Kidney (tissue), 13 donors: ENCODE measurements at regions not wholly inside any gene's neighbourhood (a gene's known extent, or its start where the extent isn't known, plus 50 kb on each side); places are given as distances from the start of the nearest gene placed in this dataset.

ENCODE experiments used
- DNase-seq, 5 donors: peaks; one replicate each; pipeline ENCODE4 v3.0.0-alpha.2; 2013 to 2020
- FAIRE-seq: peaks from 2 replicates; lab custom pipeline; 2012; peaks lifted over from hg19 to GRCh38; lab: Jason Lieb, UNC
- H3K27ac ChIP-seq, 2 donors: one replicate each; pipeline ENCODE4 v1.7.0; 2013; ENCODE audit warnings: low read depth in 2 of 2, low read length in 2 of 2, inconsistent platforms in 1 of 2
- H3K27me3 ChIP-seq: one replicate; pipeline ENCODE4 v1.7.1; 2013; ENCODE audit warnings: low read length, inconsistent platforms; ENCODE audit not compliant: control insufficient read depth, insufficient read depth
- H3K36me3 ChIP-seq, 3 donors: one replicate each; pipeline versions ENCODE4 v1.7.0 to v1.7.1; 2013; ENCODE audit warnings: low read length in 3 of 3, control low read depth in 1 of 3, inconsistent platforms in 1 of 3; ENCODE audit not compliant: insufficient read depth in 3 of 3, control insufficient read depth in 2 of 3
- H3K4me1 ChIP-seq, 3 donors: one replicate each; pipeline versions ENCODE4 v1.7.0 to v1.7.1; 2013; ENCODE audit warnings: low read length in 3 of 3, inconsistent platforms in 1 of 3, low read depth in 1 of 3; ENCODE audit not compliant: control insufficient read depth in 2 of 3, insufficient read depth in 2 of 3
- H3K4me3 ChIP-seq, 3 donors: one replicate each; pipeline versions ENCODE4 v1.7.0 to v1.8.1; 2013; ENCODE audit warnings: low read length in 3 of 3, control low read depth in 1 of 3, inconsistent platforms in 1 of 3
- H3K9ac ChIP-seq, 3 donors: one replicate each; pipeline versions ENCODE4 v1.7.0 to v1.7.1; 2013; ENCODE audit warnings: low read length in 3 of 3, control low read depth in 1 of 3, inconsistent platforms in 1 of 3
- H3K9me3 ChIP-seq, 3 donors: one replicate each; pipeline versions ENCODE4 v1.7.0 to v1.7.1; 2013; ENCODE audit warnings: low read length in 3 of 3, control low read depth in 1 of 3, inconsistent platforms in 1 of 3; ENCODE audit not compliant: control insufficient read depth in 2 of 3, insufficient read depth in 1 of 3
- CTCF ChIP-seq: IDR thresholded peaks from 3 replicates; pipeline ENCODE4 v1.5.1; 2012; ENCODE audit warnings: mild to moderate bottlenecking, moderate library complexity, borderline replicate concordance; ENCODE audit not compliant: insufficient read depth; ENCODE audit errors: extremely low read depth
- intact Hi-C: fragments of 100-400 bp; cut with DNase I; formaldehyde crosslinking; loops from one replicate; pipeline ENCODE4 v1.11.1; 2022
- donor health status: control.
- donor health status: control.
- donor health status: control.
- donor health status: control.
- donor health status: control.
- donor health status: DM: yes; HTN: yes; CAD: no.
- donor health status: Normal renal cell carcinoma (clear cell type).

GRCh38 chr7:40921589-40922315 is 781.1 kb downstream of the INHBA start:
- FAIRE-seq (no peak), DNase-seq (no peak)
- H3K9ac ChIP-seq = no peak overlapping the region
- no peak overlapping the region for H3K4me3 ChIP-seq
- peaks cover 0 to 10% (median 0%) of the 10 kb centered on the region in 3 donors for H3K4me1 ChIP-seq
- intact Hi-C loops = no loop called here
- no peaks in the 10 kb centered on the region for H3K36me3 ChIP-seq
- no peaks in the 10 kb centered on the region for H3K27me3 ChIP-seq
- no peaks in the 10 kb centered on the region for H3K9me3 ChIP-seq
- no peak for TF ChIP-seq CTCF
- H3K27ac ChIP-seq = no peak overlapping the region

GRCh38 chr7:40918701-40919271 is 784.0 kb downstream of the SUGCT start:
- TF ChIP-seq CTCF = no peak
- H3K9me3 ChIP-seq = no peaks in the 10 kb centered on the region
- FAIRE-seq (no peak), DNase-seq (no peak)
- H3K9ac ChIP-seq = no peak overlapping the region
- H3K36me3 ChIP-seq = no peaks in the 10 kb centered on the region
- H3K4me3 ChIP-seq = no peak overlapping the region
- no peak overlapping the region for H3K27ac ChIP-seq
- intact Hi-C loops = no loop called here
- no peaks in the 10 kb centered on the region for H3K27me3 ChIP-seq
- H3K4me1 ChIP-seq = peaks cover 0 to 10% (median 0%) of the 10 kb centered on the region in 3 donors

- no peak for FAIRE-seq
- H3K4me1 ChIP-seq = no peaks in the 10 kb centered on the region
- no peak overlapping the region for H3K27ac ChIP-seq
- intact Hi-C loops = no loop called here
- no peaks in the 10 kb centered on the region for H3K27me3 ChIP-seq
- TF ChIP-seq CTCF = no peak
- no peaks in the 10 kb centered on the region for H3K9me3 ChIP-seq
- H3K36me3 ChIP-seq = no peaks in the 10 kb centered on the region
- DNase-seq = no peak
- H3K4me3 ChIP-seq = no peak overlapping the region
- no peak overlapping the region for H3K9ac ChIP-seq
Measured at GRCh38 chr7:40916813-40917212, 782.0 kb downstream of the SUGCT start.
